Activated T-cell treated with anti-CD3 and anti-CD28 coated beads, Interleukin-2, amount 50 U/mL, for 24 hours (primary cell): ENCODE measurements at regions not wholly inside any gene's neighbourhood (a gene's known extent, or its start where the extent isn't known, plus 50 kb on each side); places are given as distances from the start of the nearest gene placed in this dataset.

Source experiments
- DNase-seq: peaks from one replicate; pipeline ENCODE4 v3.0.0-alpha.2; 2020
- H3K27ac Mint-ChIP-seq: 2 replicates; pipeline ENCODE4 v1.8.0; 2020; ENCODE audit warnings: mild to moderate bottlenecking, mixed read lengths
- H3K27me3 Mint-ChIP-seq: 2 replicates; pipeline ENCODE4 v1.8.0; 2020; ENCODE audit warnings: mixed read lengths
- H3K36me3 Mint-ChIP-seq: 2 replicates; pipeline ENCODE4 v1.8.0; 2020; ENCODE audit warnings: low read depth, mixed read lengths
- H3K4me1 Mint-ChIP-seq: 2 replicates; pipeline ENCODE4 v1.8.0; 2020; ENCODE audit warnings: low read depth, mixed read lengths
- H3K4me3 Mint-ChIP-seq: 2 replicates; pipeline ENCODE4 v1.8.0; 2020; ENCODE audit warnings: mild to moderate bottlenecking, moderate library complexity, mixed read lengths
- H3K9me3 Mint-ChIP-seq: 2 replicates; pipeline ENCODE4 v1.8.0; 2020; ENCODE audit warnings: mixed read lengths

GRCh38 chr4:16992566-16993225 is 94.3 kb upstream of the LDB2 start:
- no peak for DNase-seq
- Mint-ChIP-seq H3K27me3 (no peaks in the 10 kb centered on the region), H3K4me1 (no peaks in the 10 kb centered on the region), H3K36me3 (no peaks in the 10 kb centered on the region), H3K9me3 (no peaks in the 10 kb centered on the region), H3K27ac (no peak overlapping the region), H3K4me3 (no peak overlapping the region)

- no peak overlapping the region for H3K27ac Mint-ChIP-seq
- no peak overlapping the region for H3K4me3 Mint-ChIP-seq
These were observed 93.0 kb upstream of the LDB2 start for GRCh38 chr4:16991450-16991849.

GRCh38 chr4:16989371-16989770 is 90.9 kb upstream of the LDB2 start:
- Mint-ChIP-seq H3K4me3 (no peak overlapping the region), H3K27me3 (no peaks in the 10 kb centered on the region), H3K36me3 (no peaks in the 10 kb centered on the region), H3K27ac (no peak overlapping the region), H3K9me3 (no peaks in the 10 kb centered on the region), H3K4me1 (no peaks in the 10 kb centered on the region)
- no peak for DNase-seq

More at GRCh38 chr4:16991450-16991849, 93.0 kb upstream of the LDB2 start:
- H3K4me1 Mint-ChIP-seq, result no peaks in the 10 kb centered on the region
- H3K36me3 Mint-ChIP-seq, result no peaks in the 10 kb centered on the region
- no peaks in the 10 kb centered on the region for H3K27me3 Mint-ChIP-seq
- no peaks in the 10 kb centered on the region for H3K9me3 Mint-ChIP-seq
- no peak for DNase-seq

GRCh38 chr4:16988814-16989213 is 90.4 kb upstream of the LDB2 start:
- Mint-ChIP-seq H3K4me3 (no peak overlapping the region), H3K36me3 (no peaks in the 10 kb centered on the region), H3K27me3 (no peaks in the 10 kb centered on the region), H3K9me3 (no peaks in the 10 kb centered on the region), H3K4me1 (no peaks in the 10 kb centered on the region), H3K27ac (no peak overlapping the region)
- DNase-seq, result no peak

GRCh38 chr4:16977081-16977480 is 78.6 kb upstream of the LDB2 start:
- no peak for DNase-seq
- Mint-ChIP-seq H3K36me3 (no peaks in the 10 kb centered on the region), H3K27ac (no peak overlapping the region), H3K4me3 (no peak overlapping the region), H3K9me3 (no peaks in the 10 kb centered on the region), H3K27me3 (peaks cover 15% of the 10 kb centered on the region), H3K4me1 (peaks cover 4% of the 10 kb centered on the region)

- Mint-ChIP-seq H3K27ac (no peak overlapping the region), H3K36me3 (no peaks in the 10 kb centered on the region), H3K4me3 (no peak overlapping the region), H3K27me3 (peaks cover 10% of the 10 kb centered on the region), H3K9me3 (no peaks in the 10 kb centered on the region), H3K4me1 (no peaks in the 10 kb centered on the region)
- DNase-seq, result no peak
These were observed 71.3 kb upstream of the LDB2 start for GRCh38 chr4:16969696-16970135.

- H3K27ac Mint-ChIP-seq, result no peak overlapping the region
- H3K9me3 Mint-ChIP-seq, result no peaks in the 10 kb centered on the region
- no peak overlapping the region for H3K4me3 Mint-ChIP-seq
- H3K27me3 Mint-ChIP-seq, result no peaks in the 10 kb centered on the region
- DNase-seq, result no peak
- H3K36me3 Mint-ChIP-seq, result no peaks in the 10 kb centered on the region
- no peaks in the 10 kb centered on the region for H3K4me1 Mint-ChIP-seq
These were observed 69.3 kb upstream of the LDB2 start for GRCh38 chr4:16967722-16968121.

GRCh38 chr4:16959305-16959704 is 60.9 kb upstream of the LDB2 start:
- Mint-ChIP-seq H3K4me3 (no peak overlapping the region), H3K9me3 (peaks cover 8% of the 10 kb centered on the region), H3K27me3 (no peaks in the 10 kb centered on the region), H3K27ac (no peak overlapping the region), H3K36me3 (no peaks in the 10 kb centered on the region), H3K4me1 (no peaks in the 10 kb centered on the region)
- no peak for DNase-seq

GRCh38 chr4:16952896-16953630 is 54.6 kb upstream of the LDB2 start:
- Mint-ChIP-seq H3K4me3 (no peak overlapping the region), H3K9me3 (peaks cover 9% of the 10 kb centered on the region), H3K27ac (no peak overlapping the region), H3K27me3 (peaks cover 15% of the 10 kb centered on the region), H3K36me3 (no peaks in the 10 kb centered on the region), H3K4me1 (no peaks in the 10 kb centered on the region)
- DNase-seq, result no peak

GRCh38 chr4:16952462-16952871 is 54.0 kb upstream of the LDB2 start:
- peaks cover 9% of the 10 kb centered on the region for H3K9me3 Mint-ChIP-seq
- no peaks in the 10 kb centered on the region for H3K36me3 Mint-ChIP-seq
- no peak overlapping the region for H3K27ac Mint-ChIP-seq
- no peaks in the 10 kb centered on the region for H3K4me1 Mint-ChIP-seq
- DNase-seq, result no peak
- H3K27me3 Mint-ChIP-seq, result peaks cover 15% of the 10 kb centered on the region
- H3K4me3 Mint-ChIP-seq, result no peak overlapping the region
